Amniotic epithelial cell (primary cell): ENCODE measurements at regions not wholly inside any gene's neighbourhood (a gene's known extent, or its start where the extent isn't known, plus 50 kb on each side); places are given as distances from the start of the nearest gene placed in this dataset.
A peak's percentile ranks its signal among the peaks of the same experiment; 100 is the strongest.

Source experiments
- DNase-seq: peaks from one replicate; pipeline ENCODE4 v3.0.0-alpha.2; 2010; ENCODE audit warnings: low read depth

- DNase-seq = no peak
Observed at GRCh38 chr15:96218623-96219455, 111.7 kb upstream of the NR2F2 start.

- no peak for DNase-seq
Observed at GRCh38 chr15:96219681-96220080, 110.8 kb upstream of the NR2F2 start.

DNA sequence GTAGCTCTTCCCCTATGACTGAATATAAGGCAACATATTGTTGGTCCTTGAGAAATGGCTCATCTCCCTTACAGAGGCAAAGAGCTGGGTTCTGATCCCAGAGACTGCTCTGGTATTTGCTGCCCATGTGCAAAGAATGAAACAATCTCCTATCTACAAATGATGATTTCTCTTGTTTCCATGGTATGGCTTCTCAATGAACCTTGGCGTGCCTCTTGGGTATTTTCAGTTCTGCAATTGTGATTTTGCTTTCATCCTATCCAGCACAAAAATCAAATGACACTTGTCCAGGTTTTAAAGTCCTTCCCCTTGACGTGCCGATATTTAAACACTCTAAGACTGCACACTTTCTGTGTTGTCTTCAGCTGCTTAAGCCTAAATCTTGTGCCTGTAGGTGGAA lies 109.8 kb upstream of the NR2F2 start:
- DNase-seq = no peak

DNA sequence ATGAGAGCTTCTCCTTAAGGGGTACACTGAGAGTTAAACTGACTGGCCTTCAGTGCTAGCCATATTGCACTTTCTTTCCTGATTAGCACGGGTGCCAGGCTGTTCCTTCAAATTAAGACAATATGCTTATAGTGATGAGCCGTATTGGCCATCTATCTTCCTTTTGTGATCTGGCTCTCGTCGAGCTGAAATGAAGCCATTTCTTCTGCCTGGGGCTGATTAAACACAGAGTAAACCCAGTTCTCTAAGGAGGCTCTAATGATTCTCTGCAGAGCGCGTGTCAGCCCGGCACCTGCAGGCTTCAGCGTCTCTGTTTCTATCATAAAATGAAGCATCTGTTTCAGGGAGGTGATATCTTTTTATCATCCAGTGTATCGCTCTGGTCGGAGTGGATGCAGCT lies 107.5 kb upstream of the NR2F2 start:
- DNase-seq = no peak

DNA sequence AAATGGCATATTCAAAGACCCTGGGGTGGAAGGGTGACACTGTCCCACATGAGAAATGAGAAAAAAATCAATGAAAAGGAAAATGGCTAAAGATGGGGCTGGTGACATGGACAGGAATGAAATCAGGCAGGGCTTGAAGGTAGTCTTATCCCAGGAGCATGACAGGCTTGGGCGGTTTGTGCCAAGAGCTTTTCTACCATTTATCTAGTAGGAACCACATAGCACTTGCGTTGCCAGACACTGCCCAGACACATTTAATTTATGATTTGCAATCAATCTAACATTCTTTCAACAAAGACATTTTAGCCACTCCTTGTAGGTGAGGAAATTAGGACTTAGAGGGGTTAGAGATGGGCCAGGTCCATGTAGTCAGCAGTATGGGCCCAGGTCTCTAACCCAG lies 106.6 kb upstream of the NR2F2 start:
- DNase-seq = no peak

- DNase-seq = peak; percentile 3
Observed at GRCh38 chr15:96225642-96226259, 104.7 kb upstream of the NR2F2 start.

DNA sequence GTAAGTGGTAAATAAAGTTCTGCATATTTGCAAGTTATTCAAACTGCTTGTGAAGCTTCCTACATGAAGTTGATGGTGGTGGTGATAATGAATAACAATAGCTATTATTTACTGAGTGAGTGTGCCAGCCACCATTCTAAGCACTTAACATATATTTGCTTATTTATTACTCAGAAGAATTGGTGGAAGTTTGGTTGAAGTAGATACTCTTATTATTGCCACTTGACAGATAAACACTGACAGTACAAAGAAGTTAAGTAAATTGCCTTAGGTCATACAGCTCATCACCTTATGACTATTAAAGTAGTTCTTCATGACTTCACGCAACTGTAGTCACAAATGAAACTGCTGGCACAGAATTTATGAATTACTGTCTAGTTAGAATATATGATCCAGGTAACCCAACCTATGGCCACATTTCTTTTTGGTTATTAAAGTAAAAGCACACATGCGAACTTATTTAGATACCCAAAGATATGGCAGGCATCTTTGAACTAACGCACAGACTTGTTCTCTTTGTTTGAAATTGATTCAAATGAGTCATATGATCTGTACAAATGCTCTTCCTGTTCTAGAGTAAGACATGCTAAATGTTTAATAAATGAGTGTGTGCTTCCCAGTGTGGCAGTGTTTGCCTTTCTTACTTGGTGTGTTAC lies 99.8 kb upstream of the NR2F2 start:
- peak; percentile 7 for DNase-seq

DNA sequence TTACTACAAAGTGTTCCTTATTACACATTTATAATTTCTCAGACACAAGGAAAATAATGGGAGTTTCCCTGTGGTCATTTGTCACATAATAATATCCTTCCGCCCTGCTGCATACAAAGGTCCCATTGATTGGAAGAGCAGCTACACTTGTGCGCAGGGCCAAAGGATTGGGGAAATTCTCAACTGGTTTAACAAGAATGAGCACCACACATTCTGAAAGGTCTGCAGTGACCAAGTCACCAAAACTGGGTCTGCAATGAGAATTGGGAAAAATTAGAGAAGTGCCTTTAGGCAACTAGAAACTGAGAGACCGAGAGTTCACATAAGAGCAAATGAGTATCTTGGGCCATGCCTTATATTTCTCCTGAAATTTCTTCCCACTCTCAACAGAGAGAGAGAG lies 98.2 kb upstream of the NR2F2 start:
- no peak for DNase-seq

- peak; percentile 27 for DNase-seq
Observed at GRCh38 chr15:96234109-96234892, 96.2 kb upstream of the NR2F2 start.

- no peak for DNase-seq
Observed at GRCh38 chr15:96237002-96237401, 93.5 kb upstream of the NR2F2 start.

- no peak for DNase-seq
Observed at GRCh38 chr15:96242761-96243160, 87.7 kb upstream of the NR2F2 start.

DNA sequence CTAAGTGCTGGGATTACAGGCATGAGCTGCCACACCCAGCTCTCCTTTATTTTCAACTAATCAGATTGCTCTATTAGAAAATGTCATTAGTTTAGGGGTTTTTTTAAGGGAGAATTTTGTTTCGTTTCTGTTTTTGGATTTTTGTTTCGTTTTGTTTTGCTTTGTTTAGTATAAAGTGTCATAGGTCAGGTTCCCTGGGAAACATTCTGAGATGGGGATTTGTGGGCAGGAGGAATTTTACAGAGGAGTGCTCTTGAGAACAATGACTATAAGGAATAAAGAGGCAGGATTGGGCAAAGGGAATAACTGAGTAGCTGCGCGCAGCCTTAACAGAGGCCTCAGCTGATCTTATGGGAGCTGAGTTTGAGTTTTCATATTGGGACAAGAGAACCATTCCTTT lies 86.8 kb upstream of the NR2F2 start:
- peak; percentile 51 for DNase-seq

DNA sequence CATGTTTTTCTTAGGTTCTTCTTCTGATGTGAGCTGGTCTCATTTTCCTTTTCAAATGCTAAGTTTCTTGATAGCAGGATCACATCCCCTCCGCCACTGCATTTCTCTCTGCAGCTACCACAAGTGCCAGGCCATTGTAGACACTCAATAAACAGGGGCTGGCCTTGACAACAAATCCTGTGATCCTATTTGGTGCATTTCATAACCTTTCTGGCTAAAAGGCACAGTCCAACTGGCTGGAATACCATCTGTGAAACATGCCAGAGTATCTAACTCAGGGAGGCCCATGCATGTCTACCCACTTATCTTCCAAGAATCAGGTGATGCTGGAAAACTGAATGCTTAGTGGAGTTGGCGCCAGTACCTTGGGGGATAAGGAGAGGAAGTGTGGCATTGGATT lies 85.2 kb upstream of the NR2F2 start:
- DNase-seq = no peak

GRCh38 chr15:96246057-96246456 lies 84.4 kb upstream of the NR2F2 start:
- DNase-seq = no peak

GRCh38 chr15:96247621-96248305 lies 82.7 kb upstream of the NR2F2 start:
- no peak for DNase-seq

- DNase-seq = no peak
Observed at GRCh38 chr15:96252148-96252547, 78.4 kb upstream of the NR2F2 start.

DNA sequence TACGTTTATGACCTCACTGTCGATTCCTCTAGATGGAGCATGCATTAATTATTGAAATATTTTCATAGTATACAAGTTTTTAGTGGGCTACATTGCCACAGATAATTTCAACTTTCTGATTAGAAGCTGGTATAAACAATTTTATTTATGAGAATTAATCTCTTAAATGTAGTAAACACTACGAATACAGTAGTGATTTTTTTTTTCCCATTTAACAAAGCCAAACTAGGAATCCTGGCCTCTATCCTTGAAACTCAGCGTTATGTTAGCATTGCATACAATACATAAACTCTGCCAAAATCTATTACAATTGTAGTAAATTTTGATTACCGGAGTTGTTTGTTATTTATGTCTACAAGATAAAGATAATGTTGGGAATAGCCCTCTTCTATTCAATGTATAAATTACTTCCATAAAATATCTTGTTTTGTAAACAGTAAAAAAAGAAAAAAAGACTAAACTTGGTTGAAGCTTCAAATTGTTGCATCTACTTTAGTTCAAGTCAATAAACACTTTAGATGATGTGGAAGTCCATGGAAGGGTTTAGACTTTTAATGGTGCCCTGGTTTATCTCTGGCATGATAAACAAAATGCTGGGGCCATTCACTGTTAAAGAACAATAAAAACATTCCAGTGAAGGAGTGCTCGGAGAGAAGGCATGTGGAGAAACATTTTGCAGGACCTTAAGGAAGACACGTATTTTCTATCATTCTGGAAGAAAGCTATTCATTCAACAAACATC lies 77.3 kb upstream of the NR2F2 start:
- no peak for DNase-seq

DNA sequence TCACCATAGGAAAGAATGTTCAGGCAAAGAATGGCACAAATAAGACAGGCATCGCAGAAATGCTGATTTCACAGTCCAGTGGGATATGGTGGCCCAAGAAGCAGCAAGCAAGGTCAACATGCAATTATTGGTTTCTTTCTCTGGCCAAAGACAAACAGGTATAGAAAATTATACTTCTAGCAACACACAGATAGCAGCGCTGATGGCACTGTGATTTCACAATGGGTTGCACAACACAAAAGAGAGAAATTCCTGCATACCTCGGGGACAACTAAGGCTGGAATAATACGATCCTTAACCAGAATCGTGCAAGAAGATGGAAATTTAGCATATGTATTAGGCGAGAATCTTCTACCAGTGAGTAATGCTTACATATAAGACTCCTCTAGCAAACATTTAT lies 76.3 kb upstream of the NR2F2 start:
- DNase-seq = peak; percentile 63

GRCh38 chr15:96255599-96255998 lies 74.9 kb upstream of the NR2F2 start:
- DNase-seq = no peak

GRCh38 chr15:96261575-96262034 lies 68.9 kb upstream of the NR2F2 start:
- DNase-seq = no peak

- no peak for DNase-seq
Observed at GRCh38 chr15:96262097-96262496, 68.4 kb upstream of the NR2F2 start.
